Central memory CD4-positive, alpha-beta T cell (primary cell): ENCODE measurements at regions not wholly inside any gene's neighbourhood (a gene's known extent, or its start where the extent isn't known, plus 50 kb on each side); places are given as distances from the start of the nearest gene placed in this dataset.

Source experiments
- DNase-seq: peaks from one replicate; pipeline ENCODE4 v3.0.0; 2022

DNA sequence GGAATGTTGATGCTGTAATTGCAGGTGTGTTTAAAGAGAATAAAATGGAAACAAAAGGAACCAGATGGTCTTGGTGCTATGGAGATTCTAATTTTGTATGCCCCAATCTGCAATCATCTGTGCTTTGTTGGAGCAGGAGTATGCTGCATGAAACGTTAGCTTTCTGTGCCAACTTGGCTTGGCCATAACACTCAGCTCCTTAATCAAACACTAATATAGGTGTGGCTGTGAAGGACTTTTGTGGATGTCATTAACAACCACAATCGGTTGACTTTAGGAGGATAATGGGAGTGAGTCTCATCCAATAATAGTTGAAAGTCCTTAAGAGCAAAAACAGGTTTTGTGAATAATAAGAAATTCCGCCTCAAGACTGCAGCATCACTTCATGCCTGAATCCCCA is 399.2 kb downstream of the NLGN4X start:
- DNase-seq = no peak

- no peak for DNase-seq
These were observed 399.6 kb downstream of the NLGN4X start for GRCh38 chrX:5829060-5829459.

DNA sequence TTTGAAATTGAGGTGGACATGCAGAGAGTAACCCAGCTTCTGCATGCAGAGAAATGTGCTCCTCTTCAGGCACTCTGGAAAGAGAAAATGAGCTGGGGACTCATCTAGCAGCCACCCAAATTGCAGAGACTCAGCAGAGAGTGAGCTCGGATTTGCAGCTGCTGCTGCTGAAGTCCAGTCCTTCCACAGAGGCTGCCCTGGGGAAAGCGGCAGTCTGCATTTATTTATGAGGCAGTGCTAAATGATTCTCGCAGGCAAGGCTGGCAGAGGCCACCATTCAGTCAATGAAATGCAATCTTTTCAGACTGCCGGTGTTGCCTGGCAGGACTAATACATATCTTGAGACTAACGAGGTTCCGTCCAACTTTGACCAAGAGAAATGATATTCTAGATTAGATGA is 404.8 kb downstream of the NLGN4X start:
- DNase-seq = no peak

DNA sequence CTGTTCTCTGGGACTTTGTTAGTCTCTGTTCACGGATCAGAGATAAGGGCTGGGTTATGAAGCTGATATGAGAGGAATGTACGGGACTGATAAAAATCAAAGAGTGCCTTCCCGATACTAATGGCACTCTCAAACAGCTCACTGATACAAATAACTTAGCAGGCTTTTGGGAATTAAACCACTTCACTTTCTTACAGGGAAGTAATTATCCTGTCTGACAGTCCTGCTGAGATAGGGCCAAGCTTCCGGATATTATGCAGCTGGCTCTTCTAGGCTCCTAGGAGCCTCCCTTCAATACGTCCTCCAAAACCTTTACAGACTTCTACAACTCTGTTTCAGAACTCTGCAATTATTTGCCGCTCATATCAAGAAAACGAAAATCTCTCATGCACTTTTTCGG is 418.0 kb downstream of the NLGN4X start:
- DNase-seq = no peak

DNA sequence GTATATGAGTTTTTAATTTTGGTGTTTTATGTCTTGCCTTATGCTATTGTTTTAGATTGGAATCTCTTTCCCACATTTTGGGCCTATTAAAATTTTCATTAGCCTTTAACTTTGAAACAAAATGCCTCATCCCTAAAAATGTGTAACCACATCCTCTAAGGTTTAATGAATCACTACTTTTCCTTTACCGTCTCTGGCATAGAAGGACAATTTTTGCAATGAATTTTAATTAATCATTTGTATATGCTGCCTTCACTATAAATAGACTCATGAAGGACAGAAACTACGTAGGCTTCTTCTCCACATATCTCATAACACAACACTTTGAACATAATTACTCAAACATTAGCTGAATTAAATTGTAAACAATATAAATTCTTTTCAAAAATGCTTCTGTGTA is 421.5 kb downstream of the NLGN4X start:
- DNase-seq = no peak

GRCh38 chrX:5802391-5802790 is 426.3 kb downstream of the NLGN4X start:
- no peak for DNase-seq

DNA sequence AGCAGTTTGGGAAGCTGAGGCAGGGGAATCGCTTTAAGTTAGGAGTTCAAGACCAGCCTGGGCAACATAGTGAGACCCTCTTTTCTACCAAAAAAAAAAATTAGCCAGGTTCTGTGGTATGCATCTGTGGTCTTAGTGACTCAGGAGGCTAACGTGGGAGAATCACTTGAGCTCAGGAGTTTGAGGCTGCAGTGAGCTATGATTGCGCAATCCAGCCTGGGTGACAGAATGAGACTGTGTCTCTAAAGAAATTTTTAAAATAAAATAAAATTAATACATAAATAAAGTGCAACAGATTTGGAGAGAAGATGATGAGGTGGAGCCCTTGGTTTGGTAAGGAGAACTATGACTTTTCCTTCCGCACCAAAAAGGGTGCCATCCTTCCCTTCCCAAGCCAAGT is 436.9 kb downstream of the NLGN4X start:
- DNase-seq = no peak

DNA sequence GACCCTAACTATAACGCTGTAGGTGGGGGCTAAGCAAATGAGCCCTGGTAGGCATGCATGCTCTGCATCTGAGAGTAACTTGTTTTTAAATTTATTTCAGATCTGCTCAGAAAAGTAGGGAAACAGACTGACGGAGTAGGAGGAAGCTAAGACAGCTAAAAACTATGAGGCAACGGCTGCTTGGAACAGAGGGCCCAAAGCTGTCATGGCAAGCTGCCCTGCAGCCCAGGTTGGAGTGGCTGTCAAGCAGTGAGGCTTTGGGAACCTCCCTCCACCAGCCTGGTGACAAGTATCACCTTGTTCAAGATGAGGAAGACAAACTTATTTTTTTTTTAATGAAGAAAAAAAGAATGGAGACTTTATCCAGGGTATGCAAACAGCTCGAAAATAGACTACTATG is 439.8 kb downstream of the NLGN4X start:
- no peak for DNase-seq

- no peak for DNase-seq
These were observed 447.8 kb downstream of the NLGN4X start for GRCh38 chrX:5780821-5781220.

DNA sequence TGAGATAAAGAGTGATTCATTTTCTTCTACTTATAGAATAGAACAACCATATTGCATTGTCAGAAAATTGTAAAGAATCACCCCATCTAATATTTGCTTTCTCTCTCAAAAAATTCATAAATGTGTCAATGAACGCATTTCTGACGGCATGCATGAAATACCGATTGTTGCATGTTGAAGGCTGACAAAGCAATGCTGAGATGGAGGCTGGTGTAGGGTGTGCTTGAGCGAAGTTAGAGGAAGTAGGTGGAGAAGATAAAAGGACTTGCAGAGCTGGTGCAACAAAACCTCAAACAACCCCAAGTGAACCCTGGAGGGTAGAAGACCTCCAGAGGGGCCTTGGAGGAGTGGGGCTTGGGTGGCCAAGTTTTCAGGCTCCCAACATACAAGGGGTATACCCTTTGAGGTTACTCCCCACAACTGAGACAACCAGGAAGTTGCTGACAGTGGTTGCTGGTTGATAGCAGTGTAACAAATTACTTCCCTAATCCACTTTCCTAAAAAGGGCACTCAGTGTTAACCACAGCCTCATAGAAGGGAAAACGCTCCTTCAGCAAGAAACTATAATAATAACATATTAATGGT is 452.7 kb downstream of the NLGN4X start:
- no peak for DNase-seq

- DNase-seq = no peak
These were observed 454.2 kb downstream of the NLGN4X start for GRCh38 chrX:5774446-5774845.

DNA sequence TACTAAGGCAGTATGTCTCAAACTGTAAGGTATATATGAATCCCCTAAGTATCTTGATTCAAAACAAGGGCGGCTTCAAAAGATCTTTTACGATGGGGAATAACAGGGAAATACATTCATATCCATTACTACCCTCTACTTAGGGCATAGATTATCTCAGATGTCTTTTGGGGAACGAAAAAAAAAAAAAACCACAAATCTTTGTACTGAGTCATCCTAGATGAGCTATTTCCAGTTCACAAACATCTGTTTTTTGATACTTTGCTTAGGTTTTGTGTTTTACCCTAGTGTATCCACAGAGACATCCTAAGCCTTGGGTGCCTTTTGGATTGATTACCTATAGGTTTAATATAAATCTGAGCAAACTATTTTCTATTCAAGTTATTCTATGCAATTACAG is 457.2 kb downstream of the NLGN4X start:
- no peak for DNase-seq

DNA sequence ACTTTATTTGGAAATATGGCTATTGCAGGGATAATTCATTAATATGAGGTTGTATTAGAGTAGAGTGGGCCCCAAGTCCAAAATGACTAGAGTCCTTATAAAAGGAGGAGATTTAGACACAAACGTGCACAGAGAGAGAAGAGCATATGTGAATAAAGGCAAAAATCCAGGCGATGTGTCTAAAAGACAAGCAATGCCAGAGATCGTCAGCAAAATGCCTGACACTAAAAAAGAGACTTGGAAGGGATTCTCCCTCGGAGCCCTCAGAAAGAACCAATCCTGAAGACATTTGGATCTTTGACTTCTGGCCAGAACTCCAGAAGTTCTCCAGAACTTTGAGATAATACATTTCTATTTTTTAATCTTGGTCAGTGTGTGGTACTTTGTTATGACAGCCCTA is 472.1 kb downstream of the NLGN4X start:
- DNase-seq = no peak

- DNase-seq = no peak
These were observed 475.4 kb downstream of the NLGN4X start for GRCh38 chrX:5753291-5753690.

DNA sequence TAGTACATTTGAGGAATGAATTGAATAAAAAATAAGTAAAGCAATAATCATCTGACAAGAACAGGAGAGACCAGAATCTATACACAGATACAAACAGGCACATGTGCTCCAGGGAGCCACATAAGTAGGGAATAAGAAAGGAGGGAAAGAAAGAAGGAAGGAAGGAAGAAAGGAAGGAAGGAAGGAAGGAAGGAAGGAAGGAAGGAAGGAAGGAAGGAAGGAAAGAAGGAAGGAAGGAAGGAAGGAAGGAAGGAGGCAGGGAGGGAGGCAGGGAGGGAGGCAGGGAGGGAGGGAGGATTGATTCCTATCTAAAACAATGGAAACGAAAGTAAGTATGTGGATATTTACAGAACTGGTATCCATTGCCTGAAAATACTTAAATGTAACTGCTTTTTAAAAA is 475.8 kb downstream of the NLGN4X start:
- DNase-seq = no peak

DNA sequence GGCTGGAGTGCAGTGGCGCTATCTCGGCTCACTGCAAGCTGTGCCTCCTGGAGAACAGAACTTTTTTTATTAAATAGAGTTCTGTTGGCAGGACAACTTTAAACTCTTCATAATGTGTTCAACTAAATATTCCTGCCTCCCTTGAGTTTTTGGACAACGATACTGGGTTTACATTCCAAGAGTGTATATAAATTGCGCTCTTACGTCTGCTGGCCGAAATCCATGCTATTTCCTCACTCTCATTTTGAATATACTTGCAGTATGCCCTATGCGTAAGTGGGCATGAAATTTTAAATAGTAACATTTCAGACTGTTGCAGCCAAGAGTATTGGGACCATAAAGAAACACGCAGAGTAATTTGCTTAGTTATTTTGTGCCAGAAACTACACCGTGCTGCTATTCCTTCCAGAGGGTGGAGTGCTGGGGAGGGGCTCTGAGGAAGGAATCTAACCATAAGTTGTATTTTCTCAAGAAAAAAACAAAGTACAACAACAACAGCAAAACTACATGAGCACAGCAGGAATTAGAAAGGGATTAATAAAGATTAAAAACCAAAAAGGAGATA is 480.0 kb downstream of the NLGN4X start:
- no peak for DNase-seq

DNA sequence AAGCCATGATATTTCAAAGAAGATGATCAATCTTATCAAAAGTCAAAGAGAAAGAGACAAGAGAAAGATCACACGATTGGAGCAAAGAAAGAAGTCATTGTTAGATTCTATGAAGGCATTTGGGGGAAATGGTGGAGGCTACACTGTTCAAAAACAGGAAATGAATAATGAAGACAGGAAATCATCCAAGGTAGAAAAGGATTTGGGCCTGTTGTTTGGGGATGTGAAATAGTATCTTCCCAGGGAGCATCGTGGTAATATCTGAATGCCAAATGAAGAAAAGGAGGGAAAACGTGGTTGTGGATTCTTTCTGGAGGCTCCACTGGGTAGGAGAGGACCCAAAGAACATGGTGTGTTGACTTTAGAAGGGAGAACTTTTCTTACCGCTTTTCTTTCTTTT is 482.4 kb downstream of the NLGN4X start:
- no peak for DNase-seq

DNA sequence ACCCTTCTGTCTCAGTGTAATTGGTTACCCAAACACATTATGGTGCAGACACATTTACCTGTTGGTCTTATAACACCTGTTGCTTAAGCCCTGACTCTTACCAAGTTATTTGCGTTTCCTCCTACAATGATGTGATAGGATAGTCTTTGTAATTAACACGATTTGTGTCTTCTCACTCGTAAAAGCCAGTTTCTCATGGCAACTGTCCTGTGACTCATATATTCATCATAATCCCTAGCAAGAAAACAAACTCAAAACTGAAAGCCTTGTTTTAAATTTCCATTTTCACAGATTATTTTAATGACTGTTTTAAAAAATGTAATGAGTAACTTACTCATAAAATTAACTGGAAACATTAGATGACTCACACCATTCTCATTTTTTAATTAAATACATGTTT is 495.2 kb downstream of the NLGN4X start:
- DNase-seq = no peak

GRCh38 chrX:5730556-5730955 is 498.1 kb downstream of the NLGN4X start:
- DNase-seq = no peak

DNA sequence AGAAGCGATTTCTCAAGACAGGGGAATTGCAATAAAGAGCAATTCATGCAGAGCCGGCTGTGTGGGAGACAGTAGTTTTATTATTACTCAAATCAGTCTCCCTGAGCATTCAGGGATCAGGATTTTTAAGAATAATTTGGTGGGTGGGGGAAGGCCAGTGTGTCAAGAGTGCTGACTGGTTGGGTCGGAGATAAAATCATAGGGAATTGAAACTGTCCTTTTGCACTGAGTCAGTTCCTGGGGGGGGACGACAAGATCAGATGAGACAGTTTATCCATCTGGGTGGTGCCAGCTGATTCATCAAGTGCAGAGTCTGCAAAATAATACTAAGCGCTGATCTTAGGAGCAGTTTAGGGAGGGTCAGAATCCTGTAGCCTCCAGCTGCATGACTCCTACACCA is 502.4 kb downstream of the NLGN4X start:
- DNase-seq = no peak

GRCh38 chrX:5724123-5724522 is 504.5 kb downstream of the NLGN4X start:
- no peak for DNase-seq

GRCh38 chrX:5718651-5719050 is 510.0 kb downstream of the NLGN4X start:
- no peak for DNase-seq

DNA sequence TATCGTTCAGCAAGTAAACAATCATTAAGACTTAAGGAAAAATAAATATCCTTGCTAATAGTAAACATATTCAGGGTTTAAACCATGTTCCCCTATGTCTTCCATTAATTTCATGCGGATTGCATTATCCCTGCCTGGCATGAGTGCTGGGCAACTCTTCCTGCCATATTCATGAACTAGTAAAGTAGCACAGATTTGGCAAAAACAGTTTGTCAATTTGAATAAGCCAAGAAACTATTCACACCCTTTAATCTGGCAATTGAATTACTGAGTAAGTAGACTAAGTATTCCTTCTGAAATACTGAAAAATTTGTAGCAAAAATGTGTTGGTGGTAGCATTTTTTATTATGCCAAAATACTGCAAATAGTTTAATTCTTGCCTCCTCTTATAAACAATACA is 512.0 kb downstream of the NLGN4X start:
- no peak for DNase-seq

GRCh38 chrX:5708251-5708650 is 520.4 kb downstream of the NLGN4X start:
- DNase-seq = no peak

GRCh38 chrX:5702890-5703289 is 525.8 kb downstream of the NLGN4X start:
- DNase-seq = no peak
